ENCODE measurements at regions not wholly inside any gene's neighbourhood (a gene's known extent, or its start where the extent isn't known, plus 50 kb on each side); places are given as distances from the start of the nearest gene placed in this dataset.

GRCh38 chrY:16001896-16002295 is 1477.6 kb downstream of the NLGN4Y start:
- TF ChIP-seq CTCF (IDR thresholded peaks at IDR 0.05), result no peak
- no peak for TF ChIP-seq POLR2A (IDR thresholded peaks at IDR 0.05)

Data from right lobe of liver (tissue), 4 donors.